ENCODE measurements at regions not wholly inside any gene's neighbourhood (a gene's known extent, or its start where the extent isn't known, plus 50 kb on each side); places are given as distances from the start of the nearest gene placed in this dataset.

DNA sequence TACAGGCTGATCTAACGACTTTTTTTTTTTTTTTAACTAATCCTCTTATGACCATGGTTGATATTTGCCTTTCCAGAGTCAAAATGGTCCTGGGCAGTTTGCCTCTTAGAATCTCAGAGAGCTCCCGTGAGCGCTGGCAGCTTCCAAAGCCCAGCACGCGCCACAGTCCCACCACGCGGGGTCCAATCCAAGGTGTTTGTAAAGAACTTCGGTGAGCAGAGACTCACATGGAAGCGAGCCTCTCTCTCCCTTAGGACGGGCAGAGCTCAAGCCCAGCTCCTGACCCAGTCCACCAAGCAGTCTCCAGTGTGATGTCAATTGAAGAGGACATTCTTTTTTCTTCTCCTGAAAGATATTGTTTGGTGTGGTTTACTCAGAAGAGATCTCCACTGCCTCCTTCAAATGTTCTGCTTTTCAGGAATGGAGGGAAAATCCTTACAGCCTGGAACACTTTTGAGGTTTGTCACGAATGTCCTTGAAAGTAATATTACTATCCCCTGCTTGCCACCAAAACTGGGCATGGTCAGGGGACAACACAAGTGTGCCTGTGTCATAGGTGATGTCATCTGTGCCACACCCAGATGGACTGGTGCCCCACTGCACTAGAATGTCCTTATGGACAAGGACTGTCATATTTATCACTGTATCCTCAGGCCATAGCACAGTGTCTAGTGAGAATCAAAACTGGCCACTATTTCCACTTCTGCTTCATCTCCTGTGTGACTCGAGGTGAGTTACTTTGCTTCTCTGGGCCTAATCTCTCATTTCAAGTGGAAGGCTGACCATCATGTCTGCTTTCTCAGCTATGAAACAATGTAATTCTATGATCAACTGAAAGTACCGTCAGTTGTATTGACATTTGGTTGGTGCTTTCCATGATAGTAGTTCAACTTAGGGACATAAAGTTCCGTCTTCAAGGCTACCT is 97.4 kb upstream of the EDEM3 start:
- CTCF ChIA-PET: no interaction called here
- POLR2A ChIA-PET: no interaction called here
- no peaks in the 10 kb centered on the region for H3K36me3 ChIP-seq (ENCODE audit: control insufficient read depth in 1 of 2, insufficient read depth in 2 of 2, low read length in 2 of 2)
- no peak overlapping the region for H3K4me3 ChIP-seq (replicated peaks in 1 of 2; ENCODE audit: low read depth in 1 of 2, low read length in 2 of 2)
- no TSS peak for BruUV-seq (replicated peaks)
- H3K79me2 ChIP-seq (ENCODE audit: insufficient read depth, low read length): no peaks in the 10 kb centered on the region
- H4K20me1 ChIP-seq (ENCODE audit: insufficient read depth): no peaks in the 10 kb centered on the region
- intact Hi-C loops (cut with micrococcal nuclease): no loop called here
- no peak for DNase-seq (ENCODE audit: low read depth, low spot score)
- H3K9me2 ChIP-seq (ENCODE audit: insufficient read depth): no peaks in the 10 kb centered on the region
- no peak overlapping the region for H3K9ac ChIP-seq (ENCODE audit: low read length)
- ATAC-seq: no peak
- no peak overlapping the region for H2AFZ ChIP-seq (ENCODE audit: low read depth, low read length, poor library complexity, severe bottlenecking)
- H3K4me1 ChIP-seq (ENCODE audit: control insufficient read depth in 1 of 2, insufficient read depth in 2 of 2, low read length in 2 of 2): no peaks in the 10 kb centered on the region
- RAD21 ChIA-PET (ENCODE audit: low non-redundant PET in 1 of 2, low total read pairs in 2 of 2, uncharacterized antibody in 2 of 2, unreplicated experiment in 2 of 2): no interaction called here
- H3K9me3 ChIP-seq (ENCODE audit: control insufficient read depth in 1 of 2, insufficient read depth in 1 of 2, low read depth in 1 of 2, low read length in 2 of 2): no peaks in the 10 kb centered on the region
- H3K27me3 ChIP-seq (ENCODE audit: insufficient read depth, low read length): no peaks in the 10 kb centered on the region
- H3K27ac ChIP-seq (ENCODE audit: low read depth, low read length): no peak overlapping the region
- no peak overlapping the region for H3K4me2 ChIP-seq (ENCODE audit: low read length)
- TF ChIP-seq MAX (IDR thresholded peaks at IDR 0.05) (no peak), ZNF274 (IDR thresholded peaks at IDR 0.05; ENCODE audit: low read depth, low read length) (no peak), ELF1 (IDR thresholded peaks at IDR 0.05; ENCODE audit: borderline replicate concordance, low read depth) (no peak), RAD21 (IDR thresholded peaks at IDR 0.05; ENCODE audit: low read depth) (no peak), EZH2 (IDR thresholded peaks at IDR 0.05) (no peak), YY1 (IDR thresholded peaks at IDR 0.05; ENCODE audit: extremely low read depth, insufficient replicate concordance, low read depth, low read length) (no peak), SP1 (IDR thresholded peaks at IDR 0.05; ENCODE audit: low read depth) (no peak), ATF3 (IDR thresholded peaks at IDR 0.05) (no peak), TCF7L2 (IDR thresholded peaks at IDR 0.05; ENCODE audit: borderline replicate concordance, extremely low read depth, insufficient read depth, insufficient read length) (no peak), ZBTB33 (IDR thresholded peaks at IDR 0.05; ENCODE audit: extremely low read depth, insufficient replicate concordance, low read length) (no peak), CEBPB (IDR thresholded peaks at IDR 0.05; ENCODE audit: low read depth) (no peak), JUND (IDR thresholded peaks at IDR 0.05) (no peak), EGR1 (IDR thresholded peaks at IDR 0.05; ENCODE audit: low read depth) (no peak), EZH2phosphoT487 (IDR thresholded peaks at IDR 0.05; ENCODE audit: borderline replicate concordance) (no peak), ZFX (IDR thresholded peaks at IDR 0.05) (no peak), POLR2A (IDR thresholded peaks at IDR 0.05; ENCODE audit: borderline replicate concordance, extremely low read depth, insufficient read depth, insufficient read length) (no peak), POLR2AphosphoS5 (IDR thresholded peaks at IDR 0.05; ENCODE audit: low read depth, low read length) (no peak)
